CD14-positive monocyte (primary cell): ENCODE measurements at regions not wholly inside any gene's neighbourhood (a gene's known extent, or its start where the extent isn't known, plus 50 kb on each side); places are given as distances from the start of the nearest gene placed in this dataset.

Experiments
- DNase-seq, 3 donors: peaks; one replicate each; pipeline ENCODE4 v3.0.0-alpha.2; 2011 to 2022
- H2AFZ ChIP-seq: 2 replicates; pipeline ENCODE4 v1.6.0; 2012; ENCODE audit warnings: mild to moderate bottlenecking, low read depth, low read length, inconsistent platforms; ENCODE audit not compliant: insufficient read depth, poor library complexity, severe bottlenecking
- H3K27ac ChIP-seq, 2 donors: 1 replicate in 1 of 2; 2 replicates in 1 of 2; pipeline ENCODE4 v1.5.1; 2012 to 2013; ENCODE audit warnings: low read length in 2 of 2, control low read depth in 1 of 2, inconsistent platforms in 1 of 2, low read depth in 1 of 2, mild to moderate bottlenecking in 1 of 2
- H3K27me3 ChIP-seq, 2 donors: one replicate each; pipeline versions ENCODE4 v1.6.0 to v1.6.1; 2011 to 2013; ENCODE audit warnings: low read length in 2 of 2; ENCODE audit not compliant: control insufficient read depth in 2 of 2, insufficient read depth in 2 of 2
- H3K36me3 ChIP-seq, 2 donors: replicated peaks in 1 of 2; 1 replicate in 1 of 2; 2 replicates in 1 of 2; pipeline versions ENCODE4 v1.5.1 to v1.6.1; 2012 to 2013; ENCODE audit warnings: low read length in 2 of 2, control low read depth in 1 of 2, inconsistent platforms in 1 of 2, mild to moderate bottlenecking in 1 of 2; ENCODE audit not compliant: insufficient read depth in 2 of 2, control insufficient read depth in 1 of 2
- H3K4me1 ChIP-seq, 2 donors: 1 replicate in 1 of 2; 2 replicates in 1 of 2; pipeline versions ENCODE4 v1.5.1 to v1.6.1; 2012 to 2013; ENCODE audit warnings: low read length in 2 of 2, control low read depth in 1 of 2, inconsistent platforms in 1 of 2, mild to moderate bottlenecking in 1 of 2, moderate library complexity in 1 of 2; ENCODE audit not compliant: insufficient read depth in 2 of 2, control insufficient read depth in 1 of 2
- H3K4me2 ChIP-seq: replicated peaks from 2 replicates; pipeline ENCODE3; 2012; ENCODE audit warnings: low read length, moderate library complexity, mild to moderate bottlenecking; ENCODE audit not compliant: poor library complexity, severe bottlenecking; ENCODE audit errors: extremely low read depth
- H3K4me3 ChIP-seq, 3 experiments: fragments of 200-600 bp in 1 of 3; sonication (generic) in 1 of 3; replicated peaks in 1 of 3; 1 replicate in 2 of 3; 2 replicates in 1 of 3; pipeline ENCODE4 v1.5.1; 2011 to 2013; ENCODE audit warnings: low read length in 3 of 3, mild to moderate bottlenecking in 3 of 3, control low read depth in 2 of 3, low read depth in 2 of 3, inconsistent platforms in 1 of 3, moderate library complexity in 1 of 3
- H3K79me2 ChIP-seq: 2 replicates; pipeline ENCODE4 v1.6.0; 2012; ENCODE audit warnings: mild to moderate bottlenecking, control low read depth, inconsistent platforms, low read length, moderate library complexity; ENCODE audit not compliant: insufficient read depth
- H3K9ac ChIP-seq: 2 replicates; pipeline ENCODE4 v1.6.0; 2017; ENCODE audit warnings: low read length, mild to moderate bottlenecking; ENCODE audit not compliant: insufficient read depth, poor library complexity, severe bottlenecking
- H3K9me3 ChIP-seq, 2 donors: replicated peaks in 1 of 2; 1 replicate in 1 of 2; 2 replicates in 1 of 2; pipeline versions ENCODE4 v1.5.1 to v1.6.1; 2012 to 2013; ENCODE audit warnings: low read length in 2 of 2, control low read depth in 1 of 2; ENCODE audit not compliant: control insufficient read depth in 1 of 2, insufficient read depth in 1 of 2
- H4K20me1 ChIP-seq: 2 replicates; pipeline ENCODE4 v1.6.0; 2012; ENCODE audit warnings: mild to moderate bottlenecking, low read length, control low read depth, moderate library complexity; ENCODE audit not compliant: insufficient read depth
- H3K27ac Mint-ChIP-seq, 7 donors: one replicate each; pipeline ENCODE4 v1.8.0; 2020; ENCODE audit warnings: mild to moderate bottlenecking in 7 of 7, mixed read lengths in 7 of 7, moderate library complexity in 6 of 7, inconsistent platforms in 2 of 7
- H3K27me3 Mint-ChIP-seq, 3 donors: one replicate each; pipeline ENCODE4 v1.8.0; 2021 to 2022; ENCODE audit warnings: low read depth in 3 of 3, mild to moderate bottlenecking in 3 of 3, mixed read lengths in 3 of 3, moderate library complexity in 3 of 3, inconsistent platforms in 1 of 3
- H3K36me3 Mint-ChIP-seq, 2 donors: one replicate each; pipeline ENCODE4 v1.8.0; 2020; ENCODE audit warnings: mixed read lengths in 2 of 2, inconsistent platforms in 1 of 2, mild to moderate bottlenecking in 1 of 2
- H3K4me1 Mint-ChIP-seq: one replicate; pipeline ENCODE4 v1.8.0; 2020; ENCODE audit warnings: mild to moderate bottlenecking, mixed read lengths
- H3K4me3 Mint-ChIP-seq, 2 donors: one replicate each; pipeline ENCODE4 v1.8.0; 2020; ENCODE audit warnings: mild to moderate bottlenecking in 2 of 2, mixed read lengths in 2 of 2, moderate library complexity in 1 of 2
- H3K9me3 Mint-ChIP-seq, 7 donors: one replicate each; pipeline ENCODE4 v1.8.0; 2020 to 2022; ENCODE audit warnings: mixed read lengths in 7 of 7, mild to moderate bottlenecking in 6 of 7, moderate library complexity in 6 of 7, inconsistent platforms in 2 of 7
- CTCF ChIP-seq: fragments of 200-600 bp; IDR thresholded peaks from one replicate; pipeline ENCODE4 v1.8.0; 2022; ENCODE audit warnings: antibody characterized with exemption, mild to moderate bottlenecking
- WGBS: methylation state at CpG from one replicate; pipeline ENCODE4 v1.1.5; 2013; ENCODE audit warnings: missing lambda C conversion rate; ENCODE audit not compliant: insufficient coverage; 5-methylcytosine and 5-hydroxymethylcytosine counted together
- intact Hi-C, 2 donors: fragments of 100-400 bp; cut with micrococcal nuclease; formaldehyde crosslinking; loops; one replicate each; pipeline versions ENCODE4 v1.15.0 to v1.15.1; 2023

GRCh38 chr1:96992871-96993270 lies 271.3 kb downstream of the PTBP2 start:
- Histone ChIP-seq H3K79me2 (no peaks in the 10 kb centered on the region), H3K9me3 (no peaks in the 10 kb centered on the region), H2AFZ (no peak overlapping the region), H3K27me3 (no peaks in the 10 kb centered on the region), H3K9ac (no peak overlapping the region), H4K20me1 (no peaks in the 10 kb centered on the region), H3K36me3 (no peaks in the 10 kb centered on the region), H3K4me2 (no peak overlapping the region), H3K4me3 (no peak overlapping the region), H3K4me1 (no peaks in the 10 kb centered on the region), H3K27ac (no peak overlapping the region)
- H3K4me1 Mint-ChIP-seq, result no peaks in the 10 kb centered on the region
- intact Hi-C loops, result no loop called here
- H3K4me3 Mint-ChIP-seq, result no peak overlapping the region
- no peak for TF ChIP-seq CTCF
- H3K36me3 Mint-ChIP-seq, result no peaks in the 10 kb centered on the region
- 100% methylated on average over 1 of the region's 3 CpGs for WGBS
- peaks cover 4% of the 10 kb centered on the region in 3 donors for H3K27me3 Mint-ChIP-seq
- no peak for DNase-seq
- H3K27ac Mint-ChIP-seq, result no peak overlapping the region
- H3K9me3 Mint-ChIP-seq, result peaks cover 0 to 9% (median 1%) of the 10 kb centered on the region in 7 donors

GRCh38 chr1:96995351-96995750 lies 273.8 kb downstream of the PTBP2 start:
- no peak overlapping the region for H2AFZ ChIP-seq
- no peak overlapping the region for H3K9ac ChIP-seq
- no peaks in the 10 kb centered on the region for H3K4me1 ChIP-seq
- Mint-ChIP-seq H3K36me3 (no peaks in the 10 kb centered on the region), H3K27ac (no peak overlapping the region), H3K4me1 (no peaks in the 10 kb centered on the region), H3K27me3 (peaks cover 0 to 6% (median 4%) of the 10 kb centered on the region in 3 donors), H3K9me3 (peaks cover 0 to 4% (median 0%) of the 10 kb centered on the region in 7 donors), H3K4me3 (no peak overlapping the region)
- H3K4me3 ChIP-seq, result no peak overlapping the region
- no peak overlapping the region for H3K4me2 ChIP-seq
- H3K79me2 ChIP-seq, result no peaks in the 10 kb centered on the region
- H4K20me1 ChIP-seq, result no peaks in the 10 kb centered on the region
- no peak for DNase-seq
- intact Hi-C loops, result no loop called here
- no peak overlapping the region for H3K27ac ChIP-seq
- TF ChIP-seq CTCF, result no peak
- H3K36me3 ChIP-seq, result no peaks in the 10 kb centered on the region
- WGBS, result no CpG with 5 or more reads among the region's 3 CpGs
- no peaks in the 10 kb centered on the region for H3K27me3 ChIP-seq
- no peaks in the 10 kb centered on the region for H3K9me3 ChIP-seq
